ENCODE measurements at regions not wholly inside any gene's neighbourhood (a gene's known extent, or its start where the extent isn't known, plus 50 kb on each side); places are given as distances from the start of the nearest gene placed in this dataset.

- TF ChIP-seq POLR2AphosphoS5 (IDR thresholded peaks at IDR 0.05; ENCODE audit: low read depth, low read length) (no peak), SIN3A (IDR thresholded peaks at IDR 0.05; ENCODE audit: borderline replicate concordance, insufficient read depth, low read length) (no peak), TAF1 (IDR thresholded peaks at IDR 0.05; ENCODE audit: borderline replicate concordance, insufficient read depth, low read length) (no peak), REST (IDR thresholded peaks at IDR 0.05; ENCODE audit: insufficient read depth in 1 of 2, low read depth in 2 of 2, low read length in 2 of 2) (no peak)
Observed at GRCh38 chr1:213690341-213690917, 297.3 kb upstream of the PROX1 start.
